ENCODE measurements at regions not wholly inside any gene's neighbourhood (a gene's known extent, or its start where the extent isn't known, plus 50 kb on each side); places are given as distances from the start of the nearest gene placed in this dataset.
A peak's percentile ranks its signal among the peaks of the same experiment; 100 is the strongest.

DNA sequence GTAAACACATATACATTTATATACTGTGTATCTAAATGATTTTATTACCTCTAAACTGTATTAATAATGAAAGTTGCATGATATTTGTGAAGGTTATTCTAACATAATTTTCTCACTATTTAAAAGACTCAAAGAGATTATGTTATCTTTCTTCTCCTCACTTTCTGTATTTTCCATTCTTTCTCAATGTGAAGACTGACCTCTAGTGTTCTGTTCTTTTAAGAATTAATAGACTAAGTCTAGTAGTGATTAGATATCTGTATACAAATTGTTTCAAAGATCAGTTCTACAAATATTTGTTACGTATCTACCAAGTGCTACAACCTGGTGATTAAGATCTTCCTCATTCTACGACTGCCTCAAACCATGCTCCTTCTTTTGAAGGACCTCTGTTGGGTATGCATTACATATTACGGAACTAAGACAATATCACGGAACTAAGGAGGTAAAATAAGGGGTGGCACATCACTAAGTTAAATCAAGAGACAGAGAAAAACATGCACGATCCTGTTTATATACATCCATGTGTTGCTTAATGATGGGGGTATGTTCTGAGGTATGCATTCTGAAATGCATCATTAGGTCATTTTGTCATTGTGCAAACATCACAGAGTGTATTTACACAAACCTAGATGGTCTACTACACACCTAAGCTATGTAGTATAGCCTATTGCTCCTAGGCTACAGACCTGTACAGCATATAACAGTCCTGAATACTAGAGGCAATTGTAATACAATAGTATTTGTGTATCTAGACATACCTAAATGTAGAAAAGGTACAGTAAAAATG lies 161.5 kb upstream of the KBTBD8 start:
- TF ChIP-seq, protein P1, sequence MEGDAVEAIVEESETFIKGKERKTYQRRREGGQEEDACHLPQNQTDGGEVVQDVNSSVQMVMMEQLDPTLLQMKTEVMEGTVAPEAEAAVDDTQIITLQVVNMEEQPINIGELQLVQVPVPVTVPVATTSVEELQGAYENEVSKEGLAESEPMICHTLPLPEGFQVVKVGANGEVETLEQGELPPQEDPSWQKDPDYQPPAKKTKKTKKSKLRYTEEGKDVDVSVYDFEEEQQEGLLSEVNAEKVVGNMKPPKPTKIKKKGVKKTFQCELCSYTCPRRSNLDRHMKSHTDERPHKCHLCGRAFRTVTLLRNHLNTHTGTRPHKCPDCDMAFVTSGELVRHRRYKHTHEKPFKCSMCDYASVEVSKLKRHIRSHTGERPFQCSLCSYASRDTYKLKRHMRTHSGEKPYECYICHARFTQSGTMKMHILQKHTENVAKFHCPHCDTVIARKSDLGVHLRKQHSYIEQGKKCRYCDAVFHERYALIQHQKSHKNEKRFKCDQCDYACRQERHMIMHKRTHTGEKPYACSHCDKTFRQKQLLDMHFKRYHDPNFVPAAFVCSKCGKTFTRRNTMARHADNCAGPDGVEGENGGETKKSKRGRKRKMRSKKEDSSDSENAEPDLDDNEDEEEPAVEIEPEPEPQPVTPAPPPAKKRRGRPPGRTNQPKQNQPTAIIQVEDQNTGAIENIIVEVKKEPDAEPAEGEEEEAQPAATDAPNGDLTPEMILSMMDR (conservative IDR thresholded peaks at IDR 0.05) = peak; percentile 49
- no peak for TF ChIP-seq EZH2 (IDR thresholded peaks at IDR 0.05; ENCODE audit: low read depth)
